HUDEP-2 (cell line): ENCODE measurements at regions not wholly inside any gene's neighbourhood (a gene's known extent, or its start where the extent isn't known, plus 50 kb on each side); places are given as distances from the start of the nearest gene placed in this dataset.

Source experiments
- DNase-seq, 76 experiments: peaks; one replicate each; lab custom pipeline; 2025; ENCODE audit not compliant: unreplicated experiment in 76 of 76; lab: John Stamatoyannopoulos, UW

DNA sequence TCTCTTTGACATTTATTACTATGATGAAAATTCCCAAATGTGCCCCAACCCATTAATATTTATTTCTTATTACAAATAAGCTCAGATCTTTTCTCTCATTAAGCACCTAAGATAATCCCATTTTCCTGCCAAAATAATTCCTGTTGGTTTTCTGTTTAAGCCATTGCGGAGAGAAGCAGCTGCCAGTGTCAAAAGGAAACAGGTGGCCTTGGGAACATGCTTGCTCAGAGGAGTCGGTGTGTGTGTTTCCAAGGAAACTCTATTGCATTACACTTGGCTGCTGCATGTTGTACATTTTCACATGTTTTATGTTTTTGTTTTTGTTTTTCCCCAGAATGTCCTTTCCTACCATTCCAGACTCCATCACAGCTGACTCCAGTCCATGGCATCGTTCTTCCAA, 56.4 kb downstream of the CD24 start:
- no peak for DNase-seq

GRCh38 chr6:106916891-106917290, 57.6 kb downstream of the CD24 start:
- DNase-seq: no peak

DNA sequence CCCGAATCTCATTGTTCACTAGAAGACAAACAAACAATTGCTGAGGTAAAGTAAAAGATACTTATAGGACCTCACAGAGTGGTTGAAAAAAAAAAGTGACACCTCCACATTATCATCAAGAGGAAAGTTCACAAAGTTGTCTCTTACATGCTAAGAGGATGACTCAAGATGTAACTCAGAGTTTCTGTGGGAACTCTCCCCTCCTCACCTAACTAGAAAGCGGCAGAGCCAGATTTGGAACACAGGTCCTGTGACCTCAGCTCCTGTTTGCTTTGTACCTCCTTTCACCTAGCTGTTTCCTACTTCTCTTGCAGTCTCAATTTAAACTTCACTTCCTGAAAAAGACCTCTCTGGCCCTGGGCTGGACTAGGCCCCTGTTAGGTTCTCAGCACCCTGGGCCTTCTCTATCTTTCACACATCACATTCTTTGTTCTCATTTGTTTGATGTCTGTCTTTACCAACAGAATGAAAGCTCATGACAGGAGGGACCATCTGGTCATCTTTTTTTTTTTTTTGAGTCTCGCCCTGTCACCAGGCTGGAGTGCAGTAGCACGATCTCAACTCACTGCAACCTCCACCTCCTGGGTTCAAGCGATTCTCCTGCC, 60.8 kb downstream of the CD24 start:
- DNase-seq: no peak

DNA sequence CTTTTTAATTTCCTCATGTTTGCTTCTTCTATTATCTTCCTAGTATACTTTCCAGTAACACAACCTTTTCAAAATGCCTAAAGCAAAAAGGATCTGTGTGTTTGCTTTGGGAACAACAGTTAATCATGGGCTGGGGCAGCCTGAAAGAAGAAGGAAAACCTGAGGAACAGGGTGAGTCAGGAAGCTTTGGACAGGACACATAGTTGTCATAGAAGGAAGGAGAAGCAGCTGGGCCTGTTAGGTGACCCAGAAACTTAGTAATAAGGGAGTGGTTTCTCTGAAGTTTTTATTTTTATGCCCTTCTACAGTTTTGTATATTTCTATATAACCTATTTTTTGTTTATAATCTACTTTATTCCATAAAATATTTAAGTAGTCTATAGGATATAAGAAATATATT, 61.4 kb downstream of the CD24 start:
- no peak for DNase-seq

DNA sequence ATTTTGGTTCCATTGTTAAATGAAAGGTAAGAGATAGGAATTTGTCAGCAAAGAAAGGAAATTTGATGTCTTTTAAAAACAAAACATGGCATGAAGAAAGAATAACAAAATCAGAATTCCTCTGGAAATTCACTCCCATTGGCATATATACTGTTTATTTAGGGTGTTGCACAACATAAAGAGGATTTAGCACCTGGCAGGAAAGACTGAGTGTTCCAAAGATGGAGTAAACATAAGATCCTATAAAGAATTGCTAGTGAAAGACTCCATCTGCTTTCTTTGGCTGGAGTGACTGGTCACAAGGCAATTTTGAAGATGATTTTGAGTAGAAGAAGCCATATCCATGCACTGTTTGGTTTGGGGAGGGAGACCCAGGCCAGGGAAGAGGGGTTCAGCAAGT, 62.4 kb downstream of the CD24 start:
- DNase-seq: no peak

DNA sequence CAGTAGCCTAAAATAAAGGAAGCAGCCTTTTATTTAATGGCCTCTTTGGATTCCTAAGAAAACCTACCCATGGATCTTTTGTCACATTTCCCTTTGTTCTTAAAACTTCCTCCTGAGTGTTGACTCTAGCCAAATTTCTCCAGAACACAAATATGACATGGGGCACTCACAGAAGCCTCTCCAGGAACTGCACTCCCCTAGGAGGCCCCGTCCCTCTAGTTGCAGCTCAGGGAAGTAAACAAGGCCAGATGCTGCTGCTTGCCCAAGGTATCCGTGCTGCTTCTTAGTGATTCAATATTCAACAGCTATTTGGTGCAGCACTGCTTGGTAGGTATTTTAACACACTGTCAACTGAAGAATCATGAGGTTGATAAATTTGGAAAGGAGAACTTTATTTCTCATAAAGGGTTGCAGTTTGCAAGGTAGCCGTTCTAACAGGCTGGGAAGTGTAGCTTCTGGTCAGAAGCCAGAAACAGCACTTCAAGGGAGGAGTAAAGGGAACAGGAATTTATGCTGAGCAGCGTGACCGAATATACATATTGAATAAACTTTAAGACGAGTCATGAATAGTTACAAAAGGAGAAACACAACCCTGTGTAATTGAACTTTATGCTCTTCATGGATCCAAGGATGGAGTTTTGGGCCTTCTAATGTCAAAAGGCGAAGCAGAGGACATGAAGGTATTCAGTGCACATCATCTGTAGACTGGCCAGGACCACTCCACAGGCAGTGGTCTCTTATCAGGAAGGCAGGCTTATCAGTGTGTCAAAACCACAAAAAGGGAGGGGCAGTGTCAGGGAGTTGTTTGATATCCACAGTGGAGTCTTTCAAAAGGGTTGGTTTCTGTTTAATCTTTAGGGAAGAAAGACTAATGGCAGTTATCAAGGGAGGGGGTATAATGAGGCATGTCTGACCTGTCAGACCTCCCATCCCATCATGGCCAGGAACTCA, 63.3 kb downstream of the CD24 start:
- peak in 10 of 76 experiments; percentile 1 to 35 (median 24) for DNase-seq

GRCh38 chr6:106908386-106908840, 66.1 kb downstream of the CD24 start:
- DNase-seq: no peak

DNA sequence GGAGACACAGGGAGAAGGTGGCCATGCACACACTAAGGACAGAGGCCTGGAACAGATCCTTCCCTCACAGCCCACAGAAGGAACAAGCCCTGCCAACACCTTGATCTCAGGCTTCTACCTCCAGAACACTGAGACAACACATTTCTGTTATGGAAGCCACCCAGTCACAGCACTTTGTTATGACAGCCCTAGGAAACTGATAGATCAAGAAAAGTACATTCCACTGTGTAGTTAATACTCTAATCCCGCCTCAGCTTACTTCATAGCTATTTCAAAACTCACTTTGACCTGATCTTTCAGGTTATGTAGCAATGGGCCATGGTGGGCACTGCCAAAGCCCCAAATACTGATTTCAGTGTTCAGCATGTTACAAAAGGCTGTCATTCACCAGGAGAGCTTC, 66.8 kb downstream of the CD24 start:
- no peak for DNase-seq

- DNase-seq: no peak
Measured at GRCh38 chr6:106906232-106906631, 68.3 kb downstream of the CD24 start.

- no peak for DNase-seq
Measured at GRCh38 chr6:106903299-106903698, 71.2 kb downstream of the CD24 start.

- no peak for DNase-seq
Measured at GRCh38 chr6:106901062-106901461, 73.5 kb downstream of the CD24 start.

DNA sequence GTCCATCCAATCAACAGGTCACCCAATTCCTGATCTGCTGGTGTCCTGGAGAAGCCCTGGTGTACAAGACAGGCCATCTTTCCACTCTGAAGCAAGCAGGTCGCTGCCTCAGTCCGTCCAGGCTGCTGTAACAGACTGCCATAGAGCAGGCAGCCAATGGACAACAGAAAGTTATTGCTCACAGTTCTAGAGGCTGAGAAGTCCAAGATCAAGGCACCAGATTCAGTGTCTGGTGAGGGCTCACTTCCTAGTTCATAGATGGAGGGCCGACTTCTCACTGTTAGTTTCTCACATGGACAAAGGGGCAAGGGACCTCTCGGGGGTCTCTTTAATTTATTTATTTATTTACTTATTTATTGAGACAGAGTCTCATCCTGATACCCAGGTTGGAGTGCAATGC, 74.8 kb downstream of the CD24 start:
- DNase-seq: no peak

DNA sequence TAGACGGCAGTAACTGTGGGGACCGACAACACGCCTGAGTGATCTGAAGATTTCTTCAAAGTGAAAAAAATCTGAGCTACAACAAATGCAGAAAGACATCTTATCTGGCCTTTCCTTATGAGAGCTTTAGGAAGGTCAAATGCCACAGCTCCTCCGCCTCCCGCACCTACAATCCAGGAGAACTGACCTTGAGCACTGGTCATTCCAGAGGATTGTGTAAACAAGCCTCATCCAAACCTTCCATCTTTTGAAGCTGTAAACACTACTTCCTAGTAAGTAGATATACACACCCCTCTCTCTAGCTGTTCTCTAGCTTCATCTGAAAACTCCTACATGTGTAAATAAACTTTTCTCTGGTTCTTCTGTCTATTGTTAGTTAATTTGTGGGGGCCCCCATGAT, 76.9 kb downstream of the CD24 start:
- no peak for DNase-seq

DNA sequence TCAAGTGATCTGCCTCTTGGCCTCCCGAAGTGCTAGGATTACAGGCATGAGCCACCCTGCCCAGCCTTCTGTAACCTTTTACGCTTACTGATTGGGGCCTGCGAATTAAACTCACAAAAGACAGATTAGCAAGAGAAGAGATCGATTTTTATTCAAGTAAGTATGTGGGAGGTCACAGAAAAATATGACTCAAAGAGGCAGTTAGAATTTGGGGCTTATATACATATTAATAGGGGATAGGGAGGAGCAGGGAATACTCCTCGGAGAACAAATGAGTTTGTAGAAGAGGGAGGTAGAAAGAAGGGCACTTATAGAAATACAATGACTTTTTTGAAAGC, 78.9 kb downstream of the CD24 start:
- no peak for DNase-seq

DNA sequence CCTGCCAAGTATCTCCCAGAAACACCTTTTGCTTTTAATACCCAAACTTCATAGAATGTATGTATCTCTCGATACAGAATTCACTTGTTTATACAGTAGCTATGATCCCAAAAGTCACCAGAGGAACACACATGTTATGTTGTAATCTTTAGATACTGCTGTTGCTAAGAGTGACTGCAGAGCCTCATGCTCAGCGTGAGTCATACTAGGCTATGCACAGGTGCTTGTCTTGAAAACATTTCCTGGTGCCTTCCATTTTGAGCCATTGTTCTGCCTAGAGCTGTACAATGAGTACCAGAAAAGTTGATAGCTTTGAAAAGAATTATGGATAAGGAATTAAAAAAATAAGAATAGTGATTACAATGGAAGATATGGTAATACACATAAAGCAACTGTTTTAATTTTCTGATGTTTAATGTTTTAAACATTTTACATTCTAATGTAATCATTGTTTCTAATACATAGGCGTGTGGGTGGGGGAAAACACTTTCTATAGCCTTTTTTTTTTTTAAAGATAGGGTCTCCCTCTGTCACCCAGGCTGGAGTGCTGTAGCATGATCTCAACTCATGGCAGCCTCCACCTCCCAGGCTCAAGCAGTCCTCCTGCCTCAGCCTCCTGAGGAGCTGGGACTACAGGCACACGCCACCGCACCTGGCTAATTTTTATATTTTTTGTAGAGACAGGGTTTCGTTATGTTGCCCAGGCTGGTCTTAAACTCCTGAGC, 79.4 kb downstream of the CD24 start:
- DNase-seq: no peak

GRCh38 chr6:106892186-106892585, 82.3 kb downstream of the CD24 start:
- no peak for DNase-seq

- no peak for DNase-seq
Measured at GRCh38 chr6:106890447-106890846, 84.1 kb downstream of the CD24 start.

GRCh38 chr6:106889692-106890091, 84.8 kb downstream of the CD24 start:
- DNase-seq: no peak

- DNase-seq: no peak
Measured at GRCh38 chr6:106886922-106887797, 87.4 kb downstream of the CD24 start.

DNA sequence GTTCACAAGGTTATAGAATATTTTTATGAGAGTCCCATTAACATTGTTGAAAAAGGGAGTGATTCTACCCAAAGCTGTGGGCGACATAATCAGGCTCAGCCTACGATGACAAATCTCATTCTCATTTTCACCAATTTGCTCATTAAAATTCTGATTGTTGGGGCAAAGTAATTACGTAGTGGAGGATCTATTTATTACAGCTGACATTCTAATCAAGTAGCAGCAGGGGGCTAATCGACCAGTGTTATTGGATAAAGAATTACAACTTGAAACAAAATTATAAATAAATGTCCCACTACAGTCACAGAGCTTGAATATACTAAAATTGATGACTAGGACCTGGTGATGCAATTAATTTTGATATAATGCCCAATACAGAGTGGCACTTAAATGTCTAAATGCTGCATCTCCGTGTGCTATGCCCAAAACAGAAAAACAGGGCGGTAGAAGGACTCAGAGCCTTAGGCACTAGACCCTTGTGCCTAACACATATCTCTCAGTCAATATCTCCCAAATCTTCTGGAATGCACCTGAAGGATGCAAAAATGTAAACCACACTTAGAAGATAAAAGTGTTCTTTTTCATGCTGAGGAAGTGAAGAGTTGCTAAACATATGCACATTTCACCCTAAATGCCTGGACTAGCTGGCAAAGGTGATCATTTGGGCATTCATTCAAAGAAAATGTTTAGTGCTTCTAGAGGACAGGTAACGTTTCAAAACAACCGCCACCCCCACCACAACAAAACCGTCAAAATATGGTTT, 88.3 kb downstream of the CD24 start:
- DNase-seq: no peak
